ENCODE measurements at regions not wholly inside any gene's neighbourhood (a gene's known extent, or its start where the extent isn't known, plus 50 kb on each side); places are given as distances from the start of the nearest gene placed in this dataset.
"Not testable (repeated sequence)": the region's sequence is repeated elsewhere in the genome, so short reads cannot be mapped to it uniquely, and the experiment has no call there.

DNA sequence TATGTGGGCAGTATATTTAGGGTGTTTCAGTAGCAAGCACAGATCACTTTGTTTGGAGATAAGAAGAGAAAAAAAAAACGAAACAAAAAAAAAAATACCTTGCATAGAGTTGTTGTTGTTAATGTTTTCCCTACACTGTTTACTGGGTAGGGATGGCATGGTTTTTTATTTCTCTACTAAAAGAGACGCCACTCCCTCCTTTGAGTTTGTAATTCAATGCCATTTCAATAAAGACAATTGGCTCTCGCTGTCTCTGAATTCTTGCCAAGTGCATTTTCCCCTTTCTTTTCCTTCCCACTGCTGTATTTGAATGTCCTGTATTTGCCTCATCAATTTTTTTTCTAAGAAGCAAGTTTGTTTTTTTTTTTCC, 213.9 kb upstream of the UBASH3B start:
- no peak for DNase-seq (ENCODE audit: low read depth)

DNA sequence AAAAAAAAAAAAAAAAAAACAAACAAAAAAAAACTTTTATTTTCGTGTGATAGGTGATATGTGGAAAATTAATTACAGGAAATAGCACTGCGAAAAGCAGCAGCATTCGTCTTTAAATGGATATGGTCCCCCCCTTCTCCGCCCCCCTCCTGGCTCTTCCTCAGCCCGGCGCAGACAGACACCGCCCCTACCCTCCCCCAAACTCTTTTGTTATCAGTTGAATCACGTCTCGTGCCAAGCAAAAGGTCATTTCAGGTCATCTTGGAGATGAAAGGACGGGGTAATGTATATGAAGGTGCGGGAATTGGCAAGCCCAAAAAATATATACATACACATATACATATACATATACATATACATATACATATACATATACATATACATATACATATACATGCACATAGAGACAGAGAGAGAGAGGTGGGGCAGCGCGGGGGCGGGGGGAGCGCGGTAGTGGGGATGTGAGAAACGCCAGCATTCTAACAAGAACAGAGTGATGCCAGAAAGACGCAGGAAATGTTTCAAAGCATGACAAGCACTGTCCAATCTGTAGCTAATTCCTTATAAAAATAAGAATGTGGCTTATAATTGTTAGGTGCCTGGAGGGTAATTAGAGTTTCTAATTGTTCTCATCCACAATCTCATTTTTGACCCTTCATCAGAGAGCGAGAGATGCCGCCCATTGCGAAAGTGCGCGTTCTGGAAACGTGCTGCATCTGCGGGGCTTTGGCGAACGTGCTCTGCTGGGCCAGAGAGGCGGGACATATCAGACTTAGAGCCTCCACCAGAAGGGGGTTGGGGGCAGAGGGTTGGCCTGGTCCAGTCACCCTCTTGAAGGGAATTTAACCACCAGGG, 214.5 kb upstream of the UBASH3B start:
- no peak for DNase-seq (ENCODE audit: low read depth)

- DNase-seq (ENCODE audit: low read depth) = no peak
Measured at GRCh38 chr11:122439866-122440810, 215.4 kb upstream of the UBASH3B start.

DNA sequence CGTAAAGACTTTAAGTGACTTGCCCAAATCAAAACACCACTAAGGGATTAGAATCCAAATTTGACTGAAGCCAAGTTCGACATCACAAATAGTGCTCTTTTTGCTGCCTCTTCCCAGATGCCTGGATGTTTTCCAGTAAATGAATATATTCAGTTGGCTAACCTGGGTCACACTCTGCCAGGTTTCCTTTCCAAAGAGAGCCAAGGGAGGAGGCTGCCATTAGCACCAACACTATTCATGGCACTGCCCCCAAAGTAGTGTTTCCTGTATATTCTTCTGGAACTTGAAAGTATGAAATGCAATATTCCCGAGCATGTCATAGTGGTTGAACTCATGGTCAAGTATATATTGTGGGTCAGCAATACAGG, 219.3 kb upstream of the UBASH3B start:
- DNase-seq (ENCODE audit: low read depth) = no peak

- no peak for DNase-seq (ENCODE audit: low read depth)
Measured at GRCh38 chr11:122435540-122436187, 219.9 kb upstream of the UBASH3B start.

DNA sequence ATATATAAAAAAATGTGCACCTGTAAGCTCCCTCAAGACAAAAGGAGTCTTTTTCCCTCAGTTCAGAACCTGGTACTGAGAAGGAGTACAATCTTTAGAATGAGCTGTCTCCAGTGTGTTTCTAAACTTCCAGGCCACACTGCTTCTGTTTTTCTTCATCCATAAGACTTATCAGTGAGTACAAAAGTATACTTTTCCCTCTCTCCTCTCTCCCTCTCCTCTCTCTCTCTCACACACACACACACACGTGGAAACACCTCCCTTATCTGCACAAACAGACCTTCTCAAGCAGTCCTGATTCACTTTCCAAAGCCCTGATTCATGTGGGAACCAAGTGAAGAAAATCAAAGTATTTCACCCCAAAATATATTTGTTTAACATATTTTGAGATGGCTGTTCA, 220.7 kb upstream of the UBASH3B start:
- DNase-seq (ENCODE audit: low read depth) = no peak

DNA sequence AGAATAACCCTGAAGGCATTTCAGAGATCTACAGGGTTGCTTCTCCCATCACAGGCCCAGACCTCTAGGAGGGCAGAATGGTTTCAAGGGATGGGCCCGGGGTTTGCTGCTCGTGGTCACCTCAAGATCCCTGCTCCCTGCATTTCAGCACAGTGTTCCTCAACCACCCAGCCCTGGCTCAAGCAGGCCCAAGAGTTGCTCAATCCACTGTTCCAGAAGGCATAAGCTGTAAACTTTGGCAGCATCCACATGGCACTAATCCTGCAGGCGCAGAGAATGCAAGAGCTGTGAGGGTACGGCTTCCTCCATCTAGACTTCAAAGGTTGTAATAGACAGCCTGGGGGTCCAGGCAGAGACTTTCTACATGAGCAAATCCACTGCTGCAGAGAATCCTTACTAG, 225.0 kb upstream of the UBASH3B start:
- no peak for DNase-seq (ENCODE audit: low read depth)

DNA sequence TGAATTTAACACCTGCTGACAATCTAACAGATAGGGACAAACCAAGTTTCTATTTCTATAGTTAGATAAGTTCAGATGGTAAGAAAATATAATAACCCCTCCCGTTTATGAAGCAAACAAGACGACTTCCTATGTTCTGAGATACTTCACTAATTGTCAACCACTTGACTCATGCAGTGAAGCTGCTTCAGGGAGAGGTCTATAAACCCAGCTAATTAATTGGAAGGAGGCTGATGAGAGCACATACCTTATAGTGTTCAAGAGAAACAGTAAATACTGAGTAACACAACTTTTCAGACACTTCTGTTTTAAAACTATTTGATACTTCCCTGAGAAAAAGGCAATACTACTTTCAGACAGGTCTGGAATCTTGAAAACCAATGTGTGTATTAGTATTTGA, 229.4 kb upstream of the UBASH3B start:
- no peak for DNase-seq (ENCODE audit: low read depth)

DNA sequence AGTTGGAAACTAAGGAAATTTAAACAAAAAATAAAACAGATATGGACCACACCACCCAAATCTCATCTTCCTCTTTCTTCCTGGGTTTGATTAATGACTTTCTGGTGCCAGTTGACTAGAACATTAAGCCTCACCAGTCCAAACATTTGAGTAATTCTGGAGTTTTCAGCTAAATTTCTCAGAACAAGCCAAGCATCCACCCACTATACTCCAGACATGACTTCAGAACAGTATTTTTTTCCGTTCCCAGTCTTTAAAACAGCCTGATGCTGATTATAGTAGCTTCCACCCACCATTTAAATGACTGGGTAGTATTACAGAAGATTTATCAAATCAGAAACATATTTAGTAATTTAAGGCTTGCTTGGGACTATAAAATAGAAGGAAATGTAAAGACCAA, 230.9 kb upstream of the UBASH3B start:
- DNase-seq (ENCODE audit: low read depth) = no peak

GRCh38 chr11:122423886-122424285, 231.6 kb upstream of the UBASH3B start:
- no peak for DNase-seq (ENCODE audit: low read depth)

DNA sequence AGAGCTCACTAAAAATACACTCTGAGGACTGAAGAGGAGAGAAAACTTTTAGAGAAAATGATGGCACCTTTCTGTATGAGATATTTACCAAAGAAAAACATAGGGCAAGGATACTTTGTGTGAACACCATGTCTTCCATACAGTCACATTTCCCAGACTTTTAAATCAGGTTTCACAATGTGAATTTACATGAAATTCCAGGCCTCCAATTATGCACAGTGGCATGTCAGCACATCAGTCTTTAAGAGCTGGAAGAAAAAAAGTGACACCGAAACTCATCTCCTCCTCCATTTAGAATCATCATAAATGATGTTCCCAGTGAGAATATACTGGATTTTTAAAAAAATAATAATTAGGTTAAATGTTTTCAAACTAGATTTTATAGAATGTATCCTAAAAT, 232.2 kb upstream of the UBASH3B start:
- DNase-seq (ENCODE audit: low read depth) = no peak

DNA sequence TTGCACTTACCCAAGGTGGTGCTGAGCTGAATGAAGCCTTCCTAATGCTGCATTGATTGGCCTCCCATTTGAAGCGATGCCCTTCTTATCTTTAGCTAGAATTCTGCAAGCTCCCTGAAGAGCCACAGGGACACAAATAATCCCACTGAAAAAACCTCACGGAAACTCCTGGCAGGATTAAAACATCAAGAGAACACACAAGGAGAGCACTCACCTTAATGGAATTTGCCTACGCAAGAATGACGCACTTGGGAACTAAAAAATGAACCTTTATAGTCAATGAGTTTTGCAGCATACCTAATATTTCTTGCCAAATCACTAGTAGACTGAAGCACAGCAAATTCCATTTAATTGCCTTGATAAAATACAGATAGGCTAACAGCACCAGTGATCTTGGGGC, 232.8 kb upstream of the UBASH3B start:
- DNase-seq (ENCODE audit: low read depth) = no peak

DNA sequence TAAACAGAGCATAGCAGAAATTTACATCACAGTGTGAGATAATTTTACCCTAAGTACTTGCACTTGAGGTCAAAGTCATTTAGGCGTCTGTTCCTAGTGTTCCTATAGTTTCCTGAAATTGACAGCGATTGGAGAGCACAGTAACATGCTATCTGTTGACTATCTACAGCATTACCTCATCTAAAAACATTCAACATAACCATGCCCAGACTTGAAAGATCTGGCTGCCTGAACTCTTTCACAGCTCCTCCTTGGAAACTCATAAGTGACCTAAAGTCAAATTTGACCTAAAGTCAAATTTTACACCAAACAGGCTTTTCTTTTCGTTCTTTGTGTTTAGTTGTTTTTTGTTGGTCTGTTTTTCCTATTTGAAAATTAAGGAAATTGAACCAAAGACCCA, 233.8 kb upstream of the UBASH3B start:
- DNase-seq (ENCODE audit: low read depth) = no peak

DNA sequence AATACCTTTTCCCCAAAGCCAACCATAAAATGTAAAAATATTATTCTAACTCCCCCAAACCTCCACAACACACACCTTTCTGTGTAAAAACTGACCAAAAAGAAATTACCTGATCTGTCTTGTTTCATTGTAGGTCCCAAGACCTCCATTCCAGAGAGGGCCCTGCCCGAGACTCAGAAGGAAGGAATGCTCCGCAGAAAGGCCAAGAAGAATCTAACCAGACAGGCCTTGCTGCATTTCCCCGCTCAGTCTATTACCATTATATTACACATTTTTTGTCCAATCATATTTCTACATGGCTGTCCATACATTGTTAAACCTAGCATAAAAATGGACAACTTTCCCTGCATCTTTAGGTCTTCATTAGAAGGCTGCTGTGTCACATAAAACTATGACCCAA, 237.5 kb upstream of the UBASH3B start:
- DNase-seq (ENCODE audit: low read depth) = no peak

DNA sequence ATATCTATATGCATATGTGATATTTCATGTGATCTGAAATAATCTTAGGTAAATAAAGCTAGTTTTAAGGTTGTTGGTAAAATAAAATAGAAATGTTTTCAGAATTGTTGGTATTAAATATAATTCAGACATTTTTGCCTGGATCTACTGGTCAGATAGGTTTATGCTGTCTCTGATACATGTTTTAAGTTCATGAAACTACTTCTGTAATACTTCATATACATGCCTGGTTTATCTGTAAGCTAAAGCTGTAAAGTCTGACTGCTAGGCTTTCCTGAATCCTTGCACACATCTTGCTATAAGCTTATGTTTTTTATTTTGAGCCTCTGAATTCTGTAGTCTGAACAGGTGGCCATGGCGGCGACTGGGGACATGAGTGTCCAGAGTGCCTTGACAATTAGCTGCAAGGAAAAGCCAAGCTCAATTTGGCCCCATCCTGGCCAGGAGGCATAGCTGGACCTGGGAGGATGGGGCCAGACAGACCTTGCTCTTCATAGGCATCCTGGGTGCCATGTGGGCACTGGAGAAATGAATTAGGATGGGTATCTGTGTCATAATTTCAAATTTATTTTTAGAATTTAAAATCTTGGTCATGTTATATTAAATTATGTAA, 241.0 kb upstream of the UBASH3B start:
- DNase-seq (ENCODE audit: low read depth) = no peak

DNA sequence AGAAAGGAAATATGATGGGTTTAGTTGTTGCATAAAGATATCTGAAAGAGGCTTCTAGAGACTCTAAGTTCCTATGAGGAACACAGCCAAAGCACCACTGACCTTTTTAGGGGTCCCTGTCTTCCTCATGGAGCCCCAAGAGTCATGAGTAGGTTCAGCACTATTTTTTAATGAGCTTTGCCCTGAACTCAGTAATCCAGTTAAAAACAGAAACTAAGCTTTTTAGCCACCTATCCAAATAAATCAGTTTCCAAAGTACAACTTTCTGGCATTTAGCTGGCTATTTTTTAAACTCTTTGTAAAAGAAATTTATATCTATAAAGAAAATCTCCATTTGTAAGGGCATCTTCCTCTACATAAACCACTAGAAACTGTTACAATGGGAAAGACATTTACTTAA, 241.8 kb upstream of the UBASH3B start:
- DNase-seq (ENCODE audit: low read depth) = no peak

DNA sequence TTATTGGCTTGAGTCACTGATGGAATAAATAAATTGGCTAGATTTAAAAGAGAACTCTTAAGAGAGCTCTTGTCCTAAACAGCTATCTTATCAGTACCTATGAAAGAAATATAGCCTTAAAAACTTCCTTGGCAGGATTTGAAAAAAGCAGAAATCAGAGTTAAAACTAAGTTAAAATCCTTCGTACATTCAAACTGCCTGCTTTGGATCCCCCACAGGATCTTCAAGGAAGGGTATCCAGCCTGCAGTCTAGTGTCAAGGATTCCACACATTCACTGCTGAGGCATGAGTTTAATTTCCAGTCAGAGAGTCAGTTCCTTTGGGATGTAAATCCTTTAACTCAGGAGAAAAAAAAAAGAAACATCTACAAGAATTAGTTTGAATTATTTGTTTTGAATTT, 242.9 kb upstream of the UBASH3B start:
- DNase-seq (ENCODE audit: low read depth) = no peak

DNA sequence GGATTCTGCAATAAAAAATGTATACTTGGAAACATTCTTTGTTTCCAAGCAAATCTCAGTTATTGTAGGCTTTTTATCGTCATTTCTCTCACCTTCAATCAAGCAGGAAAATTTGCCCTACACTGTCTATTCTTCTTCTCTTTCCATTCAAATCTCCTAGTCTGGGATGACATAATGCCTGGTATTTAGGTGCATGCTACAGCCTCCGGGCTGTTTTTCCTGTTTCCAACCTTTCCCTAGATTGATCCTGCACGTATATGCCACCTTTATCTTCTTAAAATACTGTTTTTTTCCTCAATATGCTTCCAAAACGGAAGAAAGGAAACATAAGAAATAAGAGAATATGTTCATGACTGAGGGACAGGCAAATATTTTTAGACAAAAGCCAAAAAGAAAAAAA, 249.1 kb upstream of the UBASH3B start:
- DNase-seq (ENCODE audit: low read depth) = no peak

DNA sequence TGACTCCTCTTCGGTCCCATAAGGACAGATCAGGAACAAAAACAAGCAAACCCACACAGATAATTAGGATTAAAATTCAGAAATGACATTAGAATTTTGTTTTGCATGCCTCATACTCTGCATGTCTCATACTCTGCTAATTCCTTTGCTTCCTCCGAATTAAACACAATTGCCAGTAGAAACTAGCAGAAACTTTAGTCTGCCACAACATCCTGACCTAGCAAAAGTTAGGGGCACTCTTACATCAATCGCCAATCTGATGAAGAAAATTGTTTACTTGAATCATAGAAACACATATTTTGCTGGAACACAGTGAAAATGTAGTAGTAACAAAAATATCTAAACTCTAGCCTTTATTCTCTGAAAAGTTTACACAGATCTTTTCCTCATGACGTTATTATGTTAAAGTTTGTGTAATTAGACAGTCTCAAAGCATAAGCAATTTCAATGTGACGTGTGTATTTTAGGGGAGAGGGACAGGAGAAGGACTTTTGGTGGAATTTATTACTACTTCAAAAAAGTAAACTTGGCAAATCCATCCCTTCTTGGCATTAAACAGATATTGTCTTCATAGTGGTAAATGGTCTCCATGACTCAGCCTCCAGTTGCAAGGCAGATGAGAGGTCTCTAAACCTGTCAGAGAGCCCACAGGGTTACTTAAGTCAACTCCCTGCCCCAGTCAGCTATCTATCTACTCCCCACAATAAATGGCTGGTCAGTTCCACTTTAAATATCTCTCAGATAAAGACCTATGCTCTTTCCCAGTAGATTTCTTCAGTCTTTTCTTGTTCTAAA, 249.8 kb upstream of the UBASH3B start:
- no peak for DNase-seq (ENCODE audit: low read depth)

- no peak for DNase-seq (ENCODE audit: low read depth)
Measured at GRCh38 chr11:122404571-122404970, 251.0 kb upstream of the UBASH3B start.

GRCh38 chr11:122401581-122401980, 253.9 kb upstream of the UBASH3B start:
- not testable (repeated sequence) for DNase-seq (ENCODE audit: low read depth)

GRCh38 chr11:122399375-122399774, 256.1 kb upstream of the UBASH3B start:
- no peak for DNase-seq (ENCODE audit: low read depth)

Measured in HS-27A (cell line).